ENCODE measurements at regions not wholly inside any gene's neighbourhood (a gene's known extent, or its start where the extent isn't known, plus 50 kb on each side); places are given as distances from the start of the nearest gene placed in this dataset.
"Not testable (repeated sequence)": the region's sequence is repeated elsewhere in the genome, so short reads cannot be mapped to it uniquely, and the experiment has no call there.

DNA sequence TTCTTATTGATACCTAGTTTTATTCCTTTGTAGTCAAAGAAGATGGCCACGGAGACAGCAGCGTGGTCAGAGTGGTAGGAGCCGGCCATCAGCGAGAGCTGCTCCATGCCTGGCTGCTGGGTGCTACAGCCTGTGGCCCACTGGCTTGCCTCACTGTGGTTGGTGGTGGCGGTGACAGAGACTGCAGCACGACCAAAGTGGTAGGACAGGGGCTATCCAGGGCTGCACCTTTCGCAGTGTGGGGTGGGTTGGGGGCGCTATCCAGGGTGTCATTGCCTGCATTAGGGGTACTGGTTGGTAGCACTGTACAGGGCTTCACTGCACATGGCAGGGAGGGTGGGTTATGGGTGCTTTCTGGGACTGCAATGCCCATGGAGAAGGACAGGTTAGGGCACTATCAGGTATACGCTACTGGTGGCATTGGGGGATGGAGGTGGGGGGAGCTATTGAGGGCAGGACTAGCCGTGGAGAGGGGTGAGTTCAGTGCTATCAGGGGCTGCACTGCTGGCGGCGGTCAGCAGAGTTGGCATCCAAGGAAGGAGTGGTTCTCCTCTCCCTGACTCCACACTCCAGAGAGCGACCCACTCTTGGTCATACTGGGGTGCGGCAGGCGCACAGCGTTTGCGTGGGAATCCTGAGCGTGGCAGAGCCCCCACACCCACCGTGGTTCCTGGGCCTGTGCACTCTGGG is 241.1 kb downstream of the GOLGA6L6 start:
- POLR2A ChIA-PET; H3K79me2 ChIP-seq (ENCODE audit: control insufficient read depth, insufficient read depth, low read length); H3K4me3 Mint-ChIP-seq; H3K27me3 Mint-ChIP-seq; H3K9me3 Mint-ChIP-seq (ENCODE audit: insufficient read depth); H3K4me2 ChIP-seq (replicated peaks; ENCODE audit: low read depth, low read length, poor library complexity, severe bottlenecking); H3K36me3 ChIP-seq (replicated peaks in 1 of 2; ENCODE audit: control extremely low read depth in 1 of 2, control insufficient read depth in 1 of 2, extremely low read depth in 1 of 2, insufficient read depth in 2 of 2, low read length in 1 of 2); H3K9ac ChIP-seq (ENCODE audit: low read length); intact Hi-C loops (cut with micrococcal nuclease); H3K27ac Mint-ChIP-seq; H3K27me3 ChIP-seq (replicated peaks in 1 of 4; ENCODE audit: control extremely low read depth in 1 of 4, control insufficient read depth in 3 of 4, insufficient read depth in 4 of 4, low read length in 3 of 4); CTCF ChIA-PET; H4K20me1 ChIP-seq (ENCODE audit: control insufficient read depth, insufficient read depth, low read length, poor library complexity, severe bottlenecking); H3K4me1 ChIP-seq (ENCODE audit: control insufficient read depth in 2 of 2, insufficient read depth in 2 of 2, low read length in 2 of 2); DNase-seq; H3K27ac ChIP-seq (ENCODE audit: low read length in 2 of 2); ATAC-seq (ENCODE audit: low read depth); H3K4me1 Mint-ChIP-seq; H2AFZ ChIP-seq (ENCODE audit: insufficient read depth, low read depth, low read length, poor library complexity, severe bottlenecking); H3K4me3 ChIP-seq (ENCODE audit: control extremely low read depth in 1 of 5, extremely low read depth in 1 of 5, insufficient read depth in 1 of 5, low read depth in 2 of 5, low read length in 4 of 5): not testable (repeated sequence)
- 87% methylated on average over 19 of the region's 19 CpGs for WGBS (ENCODE audit: insufficient coverage)
- H3K9me3 ChIP-seq (ENCODE audit: control extremely low read depth in 1 of 3, control insufficient read depth in 2 of 3, insufficient read depth in 1 of 3, low read length in 2 of 3): peaks cover 0 to 48% (median 0%) of the 10 kb centered on the region in 3 donors

DNA sequence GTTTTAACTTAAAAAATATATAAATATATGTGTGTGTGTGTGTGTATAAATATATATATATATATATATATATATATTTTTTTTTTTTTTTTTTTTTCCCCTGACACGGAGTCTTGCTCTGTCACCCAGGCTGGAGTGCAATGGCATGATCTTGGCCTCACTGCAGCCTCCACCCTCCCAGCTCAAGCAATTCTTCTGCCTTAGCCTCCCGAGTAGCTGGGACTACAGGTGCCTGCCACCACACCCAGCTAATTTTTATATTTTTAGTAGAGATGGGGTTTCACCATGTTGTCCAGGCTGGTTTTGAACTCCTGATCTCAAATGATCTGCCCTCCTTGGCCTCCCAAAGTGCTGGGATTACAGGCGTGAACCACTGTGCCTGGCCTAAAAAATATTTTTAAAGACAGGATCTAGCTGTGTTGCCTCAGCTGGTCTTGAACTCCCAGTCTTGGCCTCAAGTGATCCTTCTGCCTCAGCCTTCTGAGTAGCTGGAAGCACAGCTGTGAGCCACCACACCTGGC is 243.9 kb downstream of the GOLGA6L6 start:
- H3K9ac ChIP-seq (ENCODE audit: low read length); H3K4me3 Mint-ChIP-seq; H3K4me1 ChIP-seq (ENCODE audit: control insufficient read depth in 2 of 2, insufficient read depth in 2 of 2, low read length in 2 of 2); H3K4me1 Mint-ChIP-seq; H3K27me3 Mint-ChIP-seq; H3K27ac Mint-ChIP-seq; H3K79me2 ChIP-seq (ENCODE audit: control insufficient read depth, insufficient read depth, low read length); H2AFZ ChIP-seq (ENCODE audit: insufficient read depth, low read depth, low read length, poor library complexity, severe bottlenecking); H4K20me1 ChIP-seq (ENCODE audit: control insufficient read depth, insufficient read depth, low read length, poor library complexity, severe bottlenecking); intact Hi-C loops (cut with micrococcal nuclease); H3K4me2 ChIP-seq (replicated peaks; ENCODE audit: low read depth, low read length, poor library complexity, severe bottlenecking); H3K27ac ChIP-seq (ENCODE audit: low read length in 2 of 2); H3K9me3 Mint-ChIP-seq (ENCODE audit: insufficient read depth); DNase-seq; H3K36me3 ChIP-seq (replicated peaks in 1 of 2; ENCODE audit: control extremely low read depth in 1 of 2, control insufficient read depth in 1 of 2, extremely low read depth in 1 of 2, insufficient read depth in 2 of 2, low read length in 1 of 2); H3K27me3 ChIP-seq (replicated peaks in 1 of 4; ENCODE audit: control extremely low read depth in 1 of 4, control insufficient read depth in 3 of 4, insufficient read depth in 4 of 4, low read length in 3 of 4); CTCF ChIA-PET; ATAC-seq (ENCODE audit: low read depth); H3K4me3 ChIP-seq (ENCODE audit: control extremely low read depth in 1 of 5, extremely low read depth in 1 of 5, insufficient read depth in 1 of 5, low read depth in 2 of 5, low read length in 4 of 5); POLR2A ChIA-PET: not testable (repeated sequence)
- 96% methylated on average over 2 of the region's 3 CpGs for WGBS (ENCODE audit: insufficient coverage)
- peaks cover 0 to 38% (median 0%) of the 10 kb centered on the region in 3 donors for H3K9me3 ChIP-seq (ENCODE audit: control extremely low read depth in 1 of 3, control insufficient read depth in 2 of 3, insufficient read depth in 1 of 3, low read length in 2 of 3)

DNA sequence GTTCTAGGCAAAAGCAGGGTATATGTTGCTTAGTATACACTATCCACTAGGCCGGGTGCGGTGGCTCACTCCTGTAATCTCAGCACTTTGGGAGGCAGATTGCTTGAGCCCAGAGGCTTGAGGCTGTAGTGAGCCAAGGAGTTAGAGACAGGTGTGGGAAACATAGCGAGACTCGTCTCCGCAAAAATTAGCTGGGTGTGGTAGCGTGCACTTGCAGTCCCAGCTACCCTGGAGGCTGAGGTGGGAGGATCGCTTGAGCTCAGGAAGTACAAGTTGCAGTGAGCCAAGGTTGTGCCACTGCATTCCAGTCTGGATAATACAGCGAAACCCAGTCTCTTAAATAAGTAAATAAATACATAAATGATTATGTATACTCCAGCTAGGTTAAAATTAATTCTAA is 245.3 kb downstream of the GOLGA6L6 start:
- intact Hi-C loops (cut with micrococcal nuclease); H3K36me3 ChIP-seq (replicated peaks in 1 of 2; ENCODE audit: control extremely low read depth in 1 of 2, control insufficient read depth in 1 of 2, extremely low read depth in 1 of 2, insufficient read depth in 2 of 2, low read length in 1 of 2); H3K79me2 ChIP-seq (ENCODE audit: control insufficient read depth, insufficient read depth, low read length): not testable (repeated sequence)

More for the DNA sequence above, 245.3 kb downstream of the GOLGA6L6 start:
- H3K4me1 ChIP-seq (ENCODE audit: control insufficient read depth in 2 of 2, insufficient read depth in 2 of 2, low read length in 2 of 2); H3K27me3 ChIP-seq (replicated peaks in 1 of 4; ENCODE audit: control extremely low read depth in 1 of 4, control insufficient read depth in 3 of 4, insufficient read depth in 4 of 4, low read length in 3 of 4); H3K4me3 ChIP-seq (ENCODE audit: control extremely low read depth in 1 of 5, extremely low read depth in 1 of 5, insufficient read depth in 1 of 5, low read depth in 2 of 5, low read length in 4 of 5); H2AFZ ChIP-seq (ENCODE audit: insufficient read depth, low read depth, low read length, poor library complexity, severe bottlenecking); CTCF ChIA-PET; H3K27me3 Mint-ChIP-seq; H3K27ac Mint-ChIP-seq; POLR2A ChIA-PET; H3K9me3 Mint-ChIP-seq (ENCODE audit: insufficient read depth); H3K4me1 Mint-ChIP-seq; H3K9ac ChIP-seq (ENCODE audit: low read length); H3K27ac ChIP-seq (ENCODE audit: low read length in 2 of 2); H3K4me3 Mint-ChIP-seq; H4K20me1 ChIP-seq (ENCODE audit: control insufficient read depth, insufficient read depth, low read length, poor library complexity, severe bottlenecking); ATAC-seq (ENCODE audit: low read depth); H3K4me2 ChIP-seq (replicated peaks; ENCODE audit: low read depth, low read length, poor library complexity, severe bottlenecking); DNase-seq: not testable (repeated sequence)
- peaks cover 0 to 25% (median 0%) of the 10 kb centered on the region in 3 donors for H3K9me3 ChIP-seq (ENCODE audit: control extremely low read depth in 1 of 3, control insufficient read depth in 2 of 3, insufficient read depth in 1 of 3, low read length in 2 of 3)
- 94% methylated on average over 6 of the region's 8 CpGs for WGBS (ENCODE audit: insufficient coverage)
